PC-3 (cell line): ENCODE measurements at regions not wholly inside any gene's neighbourhood (a gene's known extent, or its start where the extent isn't known, plus 50 kb on each side); places are given as distances from the start of the nearest gene placed in this dataset.

Source experiments
- ATAC-seq: fragments of 200-7000 bp; cut with Tn5 transposase; 2 replicates; pipeline ENCODE4 v1.9.1; 2020; ENCODE audit warnings: mild to moderate bottlenecking, moderate library complexity
- BruUV-seq: library from RNA; stranded (reverse); fragments of 400-500 nt; replicated peaks from 2 replicates; lab custom pipeline; 2021; lab: Mats Ljungman, UMichigan
- CTCF ChIA-PET: fragments of 300-600 bp; sonication (Branson Sonifier 250); formaldehyde crosslinking; loops from one replicate; lab custom pipeline; 2022; ENCODE audit warnings: antibody characterized with exemption; lab: Charles Lee
- POLR2A ChIA-PET: fragments of 300-600 bp; sonication (Branson Sonifier 250); formaldehyde crosslinking; loops from one replicate; lab custom pipeline; 2022; ENCODE audit warnings: antibody characterized with exemption; ENCODE audit not compliant: unreplicated experiment; lab: Charles Lee
- DNase-seq: peaks from one replicate; pipeline ENCODE4 v3.0.0-alpha.2; 2015
- H2AFZ ChIP-seq: fragments of 300-600 bp; sonication (generic); 2 replicates; pipeline ENCODE4 v1.6.0; 2016; ENCODE audit warnings: antibody characterized with exemption, low read length
- H3F3A ChIP-seq: fragments of 300-600 bp; sonication (generic); one replicate; pipeline ENCODE4 v1.6.0; 2017; ENCODE audit warnings: antibody characterized with exemption, low read length, control low read depth, mild to moderate bottlenecking; ENCODE audit not compliant: unreplicated experiment
- H3K27ac ChIP-seq: fragments of 300-600 bp; sonication (generic); 2 replicates; pipeline ENCODE4 v1.5.1; 2016; ENCODE audit warnings: mild to moderate bottlenecking, low read length
- H3K27me3 ChIP-seq: fragments of 300-600 bp; sonication (generic); 2 replicates; pipeline ENCODE4 v1.6.1; 2016; ENCODE audit warnings: low read length, mixed read lengths
- H3K36me3 ChIP-seq: fragments of 300-600 bp; sonication (generic); 2 replicates; pipeline ENCODE4 v1.6.1; 2016; ENCODE audit warnings: low read depth, mixed run types, low read length, mixed read lengths
- H3K4me1 ChIP-seq: fragments of 300-600 bp; sonication (generic); 2 replicates; pipeline ENCODE4 v1.5.1; 2016; ENCODE audit warnings: low read length; ENCODE audit not compliant: insufficient read depth
- H3K4me2 ChIP-seq: fragments of 300-600 bp; sonication (generic); 2 replicates; pipeline ENCODE4 v1.6.0; 2016; ENCODE audit warnings: low read length
- H3K4me3 ChIP-seq: fragments of 300-600 bp; sonication (generic); 2 replicates; pipeline ENCODE4 v1.5.1; 2016; ENCODE audit warnings: mild to moderate bottlenecking, low read length, mixed read lengths
- H3K79me2 ChIP-seq: fragments of 300-600 bp; sonication (generic); 2 replicates; pipeline ENCODE4 v1.6.1; 2017; ENCODE audit warnings: low read length, mixed read lengths
- H3K9ac ChIP-seq: fragments of 300-600 bp; sonication (generic); 2 replicates; pipeline ENCODE4 v1.6.0; 2016; ENCODE audit warnings: mild to moderate bottlenecking, low read length
- H3K9me2 ChIP-seq: fragments of 300-600 bp; sonication (generic); replicated peaks from 2 replicates; pipeline ENCODE4 v1.6.1; 2016; ENCODE audit warnings: mixed run types, low read length, mixed read lengths
- H3K9me3 ChIP-seq: fragments of 300-600 bp; sonication (generic); 2 replicates; pipeline ENCODE4 v1.6.1; 2016; ENCODE audit warnings: low read length, mixed read lengths
- H4K20me1 ChIP-seq: fragments of 300-600 bp; sonication (generic); 2 replicates; pipeline ENCODE4 v1.6.1; 2016; ENCODE audit warnings: low read length, mixed read lengths
- CTCF ChIP-seq: fragments of 300-600 bp; sonication (generic); conservative IDR thresholded peaks from 2 replicates; pipeline ENCODE4 v1.5.1; 2017; ENCODE audit warnings: antibody characterized with exemption, low read depth, mild to moderate bottlenecking, low read length
- EZH2 ChIP-seq: fragments of 300-600 bp; sonication (generic); IDR thresholded peaks from one replicate; pipeline ENCODE4 v1.6.1; 2017; ENCODE audit warnings: antibody characterized with exemption, mild to moderate bottlenecking, low read length; ENCODE audit not compliant: unreplicated experiment
- EZH2phosphoT487 ChIP-seq: fragments of 300-600 bp; sonication (generic); IDR thresholded peaks from 2 replicates; pipeline ENCODE4 v1.6.1; 2018; ENCODE audit warnings: mild to moderate bottlenecking, antibody characterized with exemption, low read length, borderline replicate concordance
- intact Hi-C: fragments of 100-400 bp; cut with micrococcal nuclease; formaldehyde crosslinking; loops from 2 replicates; pipeline ENCODE4 v1.9.0; 2023

- ChIA-PET CTCF (no interaction called here), POLR2A (no interaction called here)
- Histone ChIP-seq H3K79me2 (no peaks in the 10 kb centered on the region), H3K36me3 (no peaks in the 10 kb centered on the region), H3K4me2 (no peak overlapping the region), H4K20me1 (no peaks in the 10 kb centered on the region), H3K9me2 (no peaks in the 10 kb centered on the region), H3K27me3 (no peaks in the 10 kb centered on the region), H2AFZ (no peak overlapping the region), H3F3A (no peaks in the 10 kb centered on the region), H3K4me3 (no peak overlapping the region), H3K9ac (no peak overlapping the region), H3K9me3 (no peaks in the 10 kb centered on the region), H3K4me1 (no peaks in the 10 kb centered on the region), H3K27ac (no peak overlapping the region)
- no TSS peak for BruUV-seq
- DNase-seq, result no peak
- intact Hi-C loops, result no loop called here
- no peak for ATAC-seq
- TF ChIP-seq EZH2 (no peak), EZH2phosphoT487 (no peak), CTCF (no peak)
Measured at GRCh38 chr21:23624281-23624680, 1983.0 kb downstream of the MRPL39 start.

- Histone ChIP-seq H3K79me2 (no peaks in the 10 kb centered on the region), H3K4me2 (no peak overlapping the region), H3K9me3 (no peaks in the 10 kb centered on the region), H3K4me3 (no peak overlapping the region), H3K9me2 (no peaks in the 10 kb centered on the region), H3K27me3 (no peaks in the 10 kb centered on the region), H3K36me3 (no peaks in the 10 kb centered on the region), H4K20me1 (no peaks in the 10 kb centered on the region), H3K9ac (no peak overlapping the region), H3K27ac (no peak overlapping the region), H3F3A (no peaks in the 10 kb centered on the region), H3K4me1 (no peaks in the 10 kb centered on the region), H2AFZ (no peak overlapping the region)
- ChIA-PET POLR2A (no interaction called here), CTCF (no interaction called here)
- DNase-seq (no peak), ATAC-seq (no peak)
- intact Hi-C loops, result no loop called here
- BruUV-seq, result no TSS peak
- TF ChIP-seq CTCF, result no peak
- TF ChIP-seq EZH2, result no peak
- TF ChIP-seq EZH2phosphoT487, result no peak
Measured at GRCh38 chr21:23613014-23613413, 1994.3 kb downstream of the MRPL39 start.

- no peak for ATAC-seq
- H3K9me2 ChIP-seq, result no peaks in the 10 kb centered on the region
- no peak overlapping the region for H3K27ac ChIP-seq
- intact Hi-C loops, result no loop called here
- no peaks in the 10 kb centered on the region for H3K4me1 ChIP-seq
- H3K27me3 ChIP-seq, result no peaks in the 10 kb centered on the region
- CTCF ChIA-PET, result no interaction called here
- H3K4me3 ChIP-seq, result no peak overlapping the region
- no peaks in the 10 kb centered on the region for H3K79me2 ChIP-seq
- H2AFZ ChIP-seq, result no peak overlapping the region
- H4K20me1 ChIP-seq, result no peaks in the 10 kb centered on the region
- no peaks in the 10 kb centered on the region for H3K9me3 ChIP-seq
- POLR2A ChIA-PET, result no interaction called here
- no peaks in the 10 kb centered on the region for H3F3A ChIP-seq
- H3K36me3 ChIP-seq, result no peaks in the 10 kb centered on the region
- H3K9ac ChIP-seq, result no peak overlapping the region
- TF ChIP-seq EZH2phosphoT487 (no peak), EZH2 (no peak), CTCF (no peak)
- no TSS peak for BruUV-seq
- no peak overlapping the region for H3K4me2 ChIP-seq
- no peak for DNase-seq
Measured at GRCh38 chr21:23612210-23612609, 1995.1 kb downstream of the MRPL39 start.
